ENCODE measurements at regions not wholly inside any gene's neighbourhood (a gene's known extent, or its start where the extent isn't known, plus 50 kb on each side); places are given as distances from the start of the nearest gene placed in this dataset.

- DNase-seq: no peak
Measured at GRCh38 chr3:59540241-59540640, 490.4 kb upstream of the CFAP20DC start.

DNA sequence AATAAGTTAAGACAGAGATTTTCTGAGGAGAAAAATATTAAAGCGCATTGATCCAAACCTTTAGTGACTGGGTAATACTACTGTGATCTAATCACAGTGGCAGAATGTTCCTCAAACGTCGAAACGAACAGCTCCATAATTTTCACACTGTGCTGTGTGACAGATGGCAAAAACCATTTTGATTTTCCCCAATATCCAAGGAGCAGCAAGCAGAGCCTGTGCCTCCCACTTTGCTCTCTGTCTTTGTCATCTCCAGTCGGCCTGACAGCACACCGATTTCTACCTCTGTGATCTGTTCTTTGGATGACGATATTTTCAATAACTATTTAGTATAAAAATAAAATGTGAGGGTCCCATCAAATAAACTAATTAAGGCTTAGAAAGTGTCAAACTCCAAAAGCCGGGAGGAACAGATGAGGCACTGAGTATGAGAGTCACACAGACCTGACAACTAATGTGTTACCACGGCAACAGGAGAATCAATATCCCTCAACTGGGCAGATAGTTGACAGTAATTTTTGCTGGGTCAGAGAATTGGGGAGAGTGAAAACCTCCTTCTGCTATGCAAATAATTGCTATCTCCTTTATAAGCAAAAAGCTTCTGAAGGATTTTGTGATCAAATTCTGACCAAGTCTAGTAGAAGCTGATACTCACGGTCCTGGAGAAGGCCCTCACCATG, 489.1 kb upstream of the CFAP20DC start:
- DNase-seq: no peak

GRCh38 chr3:59535791-59536221, 486.0 kb upstream of the CFAP20DC start:
- peak; percentile 23 for DNase-seq

- no peak for DNase-seq
Measured at GRCh38 chr3:59531994-59532393, 482.2 kb upstream of the CFAP20DC start.

DNA sequence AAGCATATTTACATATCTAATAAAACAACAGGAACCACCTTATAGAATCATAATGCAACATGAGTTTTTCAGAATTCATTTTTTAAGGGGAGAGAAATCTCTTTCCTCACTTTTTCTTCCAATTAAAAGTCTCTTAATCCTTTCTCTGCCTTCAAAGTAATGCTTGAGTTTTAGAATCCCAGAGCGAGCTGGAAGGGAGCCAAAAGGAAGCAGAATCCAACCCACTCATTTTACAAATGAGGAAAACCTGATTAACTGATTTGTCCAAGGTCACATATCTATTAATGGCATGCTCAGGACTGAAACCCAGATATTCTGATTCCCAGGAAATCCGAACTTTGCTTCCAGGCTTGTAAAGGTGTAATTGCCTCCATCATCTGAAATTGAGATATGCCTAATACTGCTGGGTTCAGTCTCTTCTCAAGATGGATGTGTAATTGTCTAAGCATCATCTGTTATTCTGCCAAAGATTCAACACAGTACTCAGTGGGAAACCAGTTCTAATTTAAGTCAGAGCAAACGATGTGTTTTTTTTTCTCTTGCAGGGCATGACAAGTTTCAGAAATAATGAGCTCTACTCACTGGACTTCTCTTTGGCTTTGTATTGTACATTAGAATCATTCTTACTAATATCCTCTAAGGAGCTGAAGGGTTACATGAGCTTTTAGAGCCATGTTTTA, 481.4 kb upstream of the CFAP20DC start:
- no peak for DNase-seq

DNA sequence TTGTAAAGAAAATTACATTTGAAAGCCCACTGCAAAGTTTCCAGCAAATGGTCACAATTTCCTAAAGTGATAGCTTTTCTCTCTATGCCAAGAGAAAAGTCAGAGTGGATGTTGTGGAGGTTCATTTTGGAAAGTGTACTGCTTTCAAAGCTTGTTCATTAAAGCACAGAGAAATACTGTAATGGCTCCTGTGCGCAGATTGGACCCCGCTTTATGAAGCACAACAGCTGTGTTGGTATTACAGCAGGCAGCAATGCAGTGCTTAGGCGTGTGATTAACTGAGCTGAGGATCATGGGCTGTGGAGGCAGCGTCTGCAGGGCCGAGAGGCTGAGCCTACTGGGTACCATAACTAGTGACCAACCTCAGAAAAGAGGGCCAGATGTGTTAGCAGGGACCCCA, 478.4 kb upstream of the CFAP20DC start:
- DNase-seq: no peak

GRCh38 chr3:59527493-59527892, 477.7 kb upstream of the CFAP20DC start:
- no peak for DNase-seq

- DNase-seq: no peak
Measured at GRCh38 chr3:59526999-59527398, 477.2 kb upstream of the CFAP20DC start.

DNA sequence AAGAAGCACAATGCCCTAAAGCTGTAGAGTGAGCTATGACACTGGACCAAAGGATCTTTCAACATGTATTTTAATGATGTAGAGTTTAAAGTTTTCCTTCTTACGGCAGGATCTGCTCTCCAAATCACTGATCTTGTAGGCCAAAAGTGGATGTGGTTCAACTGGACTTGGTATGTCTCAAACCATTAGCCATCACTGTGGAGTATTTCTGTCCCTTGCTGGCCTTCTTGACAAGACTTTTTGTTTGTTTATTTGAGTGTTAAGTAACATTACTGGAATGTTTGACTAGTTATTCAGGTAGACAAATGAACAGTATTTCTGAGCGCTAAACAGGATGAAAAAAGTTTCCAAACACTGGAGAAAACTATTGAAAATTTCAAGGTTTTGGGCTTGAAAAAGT, 472.7 kb upstream of the CFAP20DC start:
- DNase-seq: no peak

DNA sequence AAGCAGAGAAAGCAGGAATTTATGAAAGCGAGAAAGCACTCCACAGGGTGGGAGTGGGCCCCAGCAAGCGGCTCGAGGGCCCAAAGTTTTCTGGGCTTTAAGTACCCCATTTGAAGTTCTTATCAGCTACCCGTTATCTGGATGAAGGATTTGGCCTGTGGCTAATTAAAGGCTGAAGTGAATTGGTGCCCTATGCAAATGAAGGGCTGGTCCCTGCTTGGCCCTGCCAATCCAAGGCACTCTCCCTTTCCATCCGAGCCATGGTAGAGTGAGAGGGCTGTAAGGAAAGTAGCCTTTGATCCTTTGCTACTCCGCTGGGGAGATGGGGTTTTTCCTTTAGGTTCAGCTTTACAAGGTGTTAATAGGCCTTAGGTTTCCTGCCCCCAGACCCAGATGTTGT, 469.3 kb upstream of the CFAP20DC start:
- DNase-seq: no peak

- DNase-seq: no peak
Measured at GRCh38 chr3:59518283-59519055, 468.6 kb upstream of the CFAP20DC start.

DNA sequence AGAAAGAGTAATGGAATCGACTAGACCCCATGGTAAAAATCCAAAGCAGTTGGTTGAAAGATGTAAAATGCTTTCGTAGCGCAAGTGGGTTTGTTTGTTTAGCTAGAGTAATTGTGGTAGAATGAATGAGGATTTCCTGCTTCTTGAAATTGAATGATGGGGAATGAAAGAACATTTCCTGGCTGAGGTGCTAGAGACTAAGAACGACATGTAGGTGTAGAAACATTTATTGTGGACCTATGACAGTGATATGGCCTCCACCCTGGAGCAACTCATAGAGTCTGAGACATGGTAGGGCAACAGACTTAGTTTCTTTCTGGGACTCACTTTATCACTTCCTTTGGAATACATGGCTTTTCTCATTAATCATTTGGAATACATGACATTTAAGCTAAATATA, 467.6 kb upstream of the CFAP20DC start:
- DNase-seq: no peak

DNA sequence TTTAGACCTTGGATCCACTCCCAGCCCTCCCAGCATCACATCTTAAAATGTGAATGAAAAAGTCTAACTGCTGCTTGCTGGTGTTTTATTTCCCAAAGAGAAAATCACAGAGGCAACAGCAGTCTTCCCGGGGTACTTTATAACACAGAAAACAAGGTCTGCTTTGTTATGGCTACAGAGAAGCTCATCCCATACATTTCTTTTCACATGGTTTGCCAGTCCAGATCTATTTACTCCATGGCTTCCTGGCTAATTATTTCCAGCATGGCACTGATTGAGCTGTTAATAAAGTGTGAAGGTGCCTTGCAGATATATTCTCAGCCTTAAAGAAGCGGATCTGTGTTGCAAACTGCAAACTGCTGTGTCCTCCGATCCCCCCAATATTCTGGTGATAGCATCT, 466.1 kb upstream of the CFAP20DC start:
- DNase-seq: no peak

GRCh38 chr3:59514865-59515482, 465.1 kb upstream of the CFAP20DC start:
- no peak for DNase-seq

GRCh38 chr3:59513570-59513969, 463.7 kb upstream of the CFAP20DC start:
- no peak for DNase-seq

DNA sequence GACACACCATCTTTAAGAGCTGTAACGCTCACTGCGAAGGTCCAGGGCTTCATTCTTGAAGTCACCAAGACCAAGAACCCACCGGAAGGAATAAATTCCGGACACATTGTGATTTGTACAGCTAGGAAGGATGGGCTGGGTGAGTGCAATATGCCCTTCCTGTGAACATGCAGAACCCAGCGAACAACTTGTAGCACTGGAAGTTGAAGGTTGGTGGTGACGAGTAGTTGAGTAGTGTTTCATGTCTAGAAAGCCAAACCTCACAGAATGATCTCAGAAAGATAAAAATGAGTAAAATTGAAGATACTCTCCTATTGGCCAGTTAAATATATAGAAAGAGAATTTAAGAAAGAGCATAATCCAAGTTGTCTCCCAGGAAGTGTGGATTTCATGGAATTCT, 462.2 kb upstream of the CFAP20DC start:
- no peak for DNase-seq

DNA sequence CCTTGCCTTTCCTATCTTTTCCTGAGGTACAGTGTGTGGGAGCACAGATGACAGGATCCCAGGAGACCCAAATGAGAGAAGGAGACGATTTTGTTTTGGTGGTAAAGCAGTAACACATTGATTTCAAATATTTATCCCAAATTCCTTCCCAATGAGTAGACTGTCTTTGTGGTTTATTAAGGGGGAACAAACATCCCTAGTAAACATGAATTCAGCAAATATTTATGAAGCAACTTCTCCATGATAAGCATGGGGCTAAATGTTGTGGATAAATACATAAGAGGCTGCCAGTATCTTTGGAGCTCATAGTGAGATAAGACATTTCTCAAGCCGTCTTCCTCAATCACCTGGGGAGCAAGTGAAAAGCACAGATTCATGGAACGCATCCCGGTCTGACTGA, 460.8 kb upstream of the CFAP20DC start:
- DNase-seq: peak; percentile 9

DNA sequence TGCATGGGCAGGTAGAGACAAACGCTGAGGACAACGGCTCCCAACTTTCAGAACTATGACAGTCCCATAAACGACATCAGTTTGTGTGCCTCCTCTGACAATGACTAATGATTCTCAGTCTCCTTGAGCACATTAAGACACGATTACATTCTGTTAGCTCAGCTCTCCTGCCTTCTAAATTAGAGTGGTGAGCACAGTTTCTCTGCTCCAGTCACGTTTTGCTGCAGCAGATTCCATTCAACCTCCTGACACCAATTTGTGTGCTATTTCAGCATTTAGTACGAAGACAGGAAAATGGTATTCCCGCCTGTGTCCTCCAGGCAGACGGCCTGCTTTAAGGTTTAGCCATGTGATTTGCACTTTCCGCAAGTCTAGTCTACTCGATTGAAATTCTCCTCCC, 458.4 kb upstream of the CFAP20DC start:
- no peak for DNase-seq

DNA sequence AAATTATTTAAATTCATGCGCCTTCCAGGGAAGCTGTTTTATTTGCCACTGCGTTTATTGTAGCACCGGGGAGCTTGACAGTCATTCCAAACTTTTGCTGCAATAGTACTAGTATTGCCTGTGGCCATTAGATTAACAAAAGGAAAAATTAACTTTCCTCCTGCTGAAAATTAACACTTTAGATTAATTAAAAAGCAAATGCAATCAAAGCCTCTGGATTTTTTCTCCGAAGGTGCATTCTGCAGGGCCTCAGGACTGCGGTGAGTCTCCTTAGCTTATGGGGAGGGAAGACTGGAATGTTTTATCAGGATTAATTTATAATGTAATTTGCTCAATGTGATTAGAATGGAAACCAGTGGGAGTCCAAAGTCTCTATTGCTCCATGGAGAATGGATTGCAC, 456.4 kb upstream of the CFAP20DC start:
- no peak for DNase-seq

GRCh38 chr3:59503441-59503840, 453.6 kb upstream of the CFAP20DC start:
- no peak for DNase-seq

- DNase-seq: peak; percentile 90
Measured at GRCh38 chr3:59502806-59503205, 453.0 kb upstream of the CFAP20DC start.

DNA sequence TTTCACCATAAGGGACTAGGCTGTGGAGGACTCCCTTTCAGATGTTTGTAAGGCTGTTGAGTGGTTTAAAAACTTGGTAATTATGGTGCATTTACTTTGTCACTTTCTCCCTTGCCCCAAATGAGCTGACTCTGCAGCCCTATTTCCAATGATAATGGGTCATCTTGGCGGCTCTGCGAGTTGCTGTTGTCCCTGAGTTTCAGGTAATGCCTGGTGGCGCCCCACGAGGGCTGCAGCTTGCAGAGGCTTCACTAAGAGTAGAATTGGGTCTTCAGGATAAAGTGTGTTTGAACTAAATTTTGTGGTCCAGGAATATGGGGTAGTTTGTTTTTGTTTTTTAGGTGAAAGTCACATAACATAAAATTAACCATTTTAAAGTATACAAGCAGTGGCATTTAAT, 450.1 kb upstream of the CFAP20DC start:
- DNase-seq: no peak

GRCh38 chr3:59499000-59499399, 449.2 kb upstream of the CFAP20DC start:
- DNase-seq: no peak

- DNase-seq: no peak
Measured at GRCh38 chr3:59496250-59496649, 446.4 kb upstream of the CFAP20DC start.

Measured in HCEC 1CT (cell line).